ENCODE measurements at regions not wholly inside any gene's neighbourhood (a gene's known extent, or its start where the extent isn't known, plus 50 kb on each side); places are given as distances from the start of the nearest gene placed in this dataset.
A peak's percentile ranks its signal among the peaks of the same experiment; 100 is the strongest.

GRCh38 chr2:236731767-236732580 is 162.3 kb downstream of the ACKR3 start (continued):
- TF ChIP-seq ZNF670 (CRISPR knock-in tag; IDR thresholded peaks at IDR 0.05; ENCODE audit: borderline replicate concordance): no peak
- no peak for TF ChIP-seq NFIC (IDR thresholded peaks at IDR 0.05; ENCODE audit: low read length)
- TF ChIP-seq, protein P1, sequence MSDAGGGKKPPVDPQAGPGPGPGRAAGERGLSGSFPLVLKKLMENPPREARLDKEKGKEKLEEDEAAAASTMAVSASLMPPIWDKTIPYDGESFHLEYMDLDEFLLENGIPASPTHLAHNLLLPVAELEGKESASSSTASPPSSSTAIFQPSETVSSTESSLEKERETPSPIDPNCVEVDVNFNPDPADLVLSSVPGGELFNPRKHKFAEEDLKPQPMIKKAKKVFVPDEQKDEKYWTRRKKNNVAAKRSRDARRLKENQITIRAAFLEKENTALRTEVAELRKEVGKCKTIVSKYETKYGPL (CRISPR knock-in tag; IDR thresholded peaks at IDR 0.05): 0 out of 2 replicates have a peak, but pooled peaks have one; percentile 46
- TF ChIP-seq CEBPG (CRISPR knock-in tag; IDR thresholded peaks at IDR 0.05): no peak
- peak; percentile 82; the same call in 1 of the 2 replicates for TF ChIP-seq TFAP4 (IDR thresholded peaks at IDR 0.05; ENCODE audit: borderline replicate concordance, low read depth)

- BruUV-seq (replicated peaks): no TSS peak
- Histone ChIP-seq H2AFZ (ENCODE audit: low read length) (no peak overlapping the region), H3K9ac (ENCODE audit: insufficient read depth, low read depth, low read length) (no peak overlapping the region), H3K27me3 (ENCODE audit: control insufficient read depth in 1 of 2, insufficient read depth in 2 of 2, low read length in 2 of 2) (no peaks in the 10 kb centered on the region; a peak in 2 of 5 replicates), H3K4me2 (ENCODE audit: low read depth, low read length) (no peak overlapping the region), H3K4me3 (replicated peaks in 1 of 3; ENCODE audit: insufficient read depth in 1 of 3, low read depth in 2 of 3, low read length in 3 of 3) (no peak overlapping the region), H3K27ac (ENCODE audit: extremely low read length, insufficient read depth, low read length) (no peak overlapping the region), H3K36me3 (replicated peaks in 1 of 2; ENCODE audit: control insufficient read depth in 1 of 2, insufficient read depth in 2 of 2, low read length in 2 of 2) (no peaks in the 10 kb centered on the region), H4K20me1 (ENCODE audit: insufficient read depth, low read length) (no peaks in the 10 kb centered on the region), H3K4me1 (ENCODE audit: insufficient read depth, low read length) (peaks cover 12% of the 10 kb centered on the region), H3K79me2 (ENCODE audit: insufficient read depth, low read length) (no peaks in the 10 kb centered on the region), H3K9me3 (ENCODE audit: low read length) (no peaks in the 10 kb centered on the region)
- no peak for ATAC-seq
- ChIA-PET CTCF (ENCODE audit: low intra/inter-chr PET ratio, low total read pairs) (no interaction called here), POLR2A (no interaction called here)
- no peak for FAIRE-seq
- intact Hi-C loops (cut with micrococcal nuclease; ENCODE audit: unreplicated experiment): no loop called here
- DNase-seq (ENCODE audit: low spot score): no peak
- in situ Hi-C loops (cut with HindIII; ENCODE audit: extremely low pct_ligation_motif_present, low pct_unique_long_range_greater_than_20kb): no loop called here
- WGBS (ENCODE audit: low lambda C conversion rate): 3% methylated on average over 3 of the region's 3 CpGs
- TF ChIP-seq ZNF558 (CRISPR knock-in tag; IDR thresholded peaks at IDR 0.05; ENCODE audit: borderline replicate concordance) (no peak), JARID2 (CRISPR knock-in tag; IDR thresholded peaks at IDR 0.05; ENCODE audit: insufficient replicate concordance) (no peak), ZNF670 (CRISPR knock-in tag; IDR thresholded peaks at IDR 0.05; ENCODE audit: borderline replicate concordance) (no peak), BCLAF1 (IDR thresholded peaks at IDR 0.05) (no peak), NFAT5 (CRISPR knock-in tag; IDR thresholded peaks at IDR 0.05) (no peak)
- TF ChIP-seq, protein P2, sequence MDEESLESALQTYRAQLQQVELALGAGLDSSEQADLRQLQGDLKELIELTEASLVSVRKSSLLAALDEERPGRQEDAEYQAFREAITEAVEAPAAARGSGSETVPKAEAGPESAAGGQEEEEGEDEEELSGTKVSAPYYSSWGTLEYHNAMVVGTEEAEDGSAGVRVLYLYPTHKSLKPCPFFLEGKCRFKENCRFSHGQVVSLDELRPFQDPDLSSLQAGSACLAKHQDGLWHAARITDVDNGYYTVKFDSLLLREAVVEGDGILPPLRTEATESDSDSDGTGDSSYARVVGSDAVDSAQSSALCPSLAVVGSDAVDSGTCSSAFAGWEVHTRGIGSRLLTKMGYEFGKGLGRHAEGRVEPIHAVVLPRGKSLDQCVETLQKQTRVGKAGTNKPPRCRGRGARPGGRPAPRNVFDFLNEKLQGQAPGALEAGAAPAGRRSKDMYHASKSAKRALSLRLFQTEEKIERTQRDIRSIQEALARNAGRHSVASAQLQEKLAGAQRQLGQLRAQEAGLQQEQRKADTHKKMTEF (CRISPR knock-in tag; IDR thresholded peaks at IDR 0.05): no peak
Observed at GRCh38 chr2:236733156-236733555, 163.5 kb downstream of the ACKR3 start.

All from HepG2 (cell line).